ENCODE measurements at regions not wholly inside any gene's neighbourhood (a gene's known extent, or its start where the extent isn't known, plus 50 kb on each side); places are given as distances from the start of the nearest gene placed in this dataset.
"Not testable (repeated sequence)": the region's sequence is repeated elsewhere in the genome, so short reads cannot be mapped to it uniquely, and the experiment has no call there.

- no peak for FAIRE-seq
These were observed 109.4 kb upstream of the HCRTR2 start for GRCh38 chr6:55064711-55065420.

GRCh38 chr6:55069132-55069781 is 105.1 kb upstream of the HCRTR2 start:
- peak; percentile 92 for FAIRE-seq

- FAIRE-seq, result no peak
These were observed 92.3 kb upstream of the HCRTR2 start for GRCh38 chr6:55082021-55082420.

GRCh38 chr6:55088011-55088410 is 86.3 kb upstream of the HCRTR2 start:
- FAIRE-seq, result not testable (repeated sequence)

GRCh38 chr6:55088902-55089301 is 85.4 kb upstream of the HCRTR2 start:
- no peak for FAIRE-seq

- FAIRE-seq, result no peak
These were observed 85.0 kb upstream of the HCRTR2 start for GRCh38 chr6:55089325-55089724.

GRCh38 chr6:55100686-55101085 is 73.6 kb upstream of the HCRTR2 start:
- no peak for FAIRE-seq

- FAIRE-seq, result no peak
These were observed 73.2 kb upstream of the HCRTR2 start for GRCh38 chr6:55101157-55101556.

GRCh38 chr6:55108134-55109130 is 65.9 kb upstream of the HCRTR2 start:
- FAIRE-seq, result no peak

GRCh38 chr6:55117267-55117666 is 57.0 kb upstream of the HCRTR2 start:
- FAIRE-seq, result no peak

GRCh38 chr6:55124241-55124640 is 50.1 kb upstream of the HCRTR2 start:
- not testable (repeated sequence) for FAIRE-seq
